ENCODE measurements at regions not wholly inside any gene's neighbourhood (a gene's known extent, or its start where the extent isn't known, plus 50 kb on each side); places are given as distances from the start of the nearest gene placed in this dataset.

GRCh38 chr21:15141261-15141970 is 76.6 kb upstream of the NRIP1 start:
- Histone ChIP-seq H3K4me3 (no peak overlapping the region), H3K36me3 (ENCODE audit: insufficient read depth, low read length) (no peaks in the 10 kb centered on the region), H3K9ac (ENCODE audit: insufficient read length) (no peak overlapping the region), H3K9me3 (ENCODE audit: low read depth, low read length) (no peaks in the 10 kb centered on the region), H3K27ac (no peak overlapping the region)
- TF ChIP-seq FOXP2 (optimal IDR thresholded peaks at IDR 0.05; ENCODE audit: control extremely low read depth, extremely low read length, insufficient read depth) (no peak), POLR2AphosphoS5 (IDR thresholded peaks at IDR 0.05; ENCODE audit: borderline replicate concordance, low read depth, low read length) (no peak), EZH2 (IDR thresholded peaks at IDR 0.05) (no peak)
- DNase-seq (ENCODE audit: low read depth, low spot score): no peak

- no peak for DNase-seq (ENCODE audit: low read depth, low spot score)
- Histone ChIP-seq H3K9ac (ENCODE audit: insufficient read length) (no peak overlapping the region), H3K4me3 (no peak overlapping the region), H3K27ac (no peak overlapping the region), H3K9me3 (ENCODE audit: low read depth, low read length) (no peaks in the 10 kb centered on the region), H3K36me3 (ENCODE audit: insufficient read depth, low read length) (no peaks in the 10 kb centered on the region)
- TF ChIP-seq POLR2AphosphoS5 (IDR thresholded peaks at IDR 0.05; ENCODE audit: borderline replicate concordance, low read depth, low read length) (no peak), FOXP2 (optimal IDR thresholded peaks at IDR 0.05; ENCODE audit: control extremely low read depth, extremely low read length, insufficient read depth) (no peak), EZH2 (IDR thresholded peaks at IDR 0.05) (no peak)
These were observed 79.2 kb upstream of the NRIP1 start for GRCh38 chr21:15144026-15144425.

GRCh38 chr21:15148437-15148836 is 83.6 kb upstream of the NRIP1 start:
- Histone ChIP-seq H3K36me3 (ENCODE audit: insufficient read depth, low read length) (no peaks in the 10 kb centered on the region), H3K9ac (ENCODE audit: insufficient read length) (no peak overlapping the region), H3K9me3 (ENCODE audit: low read depth, low read length) (no peaks in the 10 kb centered on the region), H3K27ac (no peak overlapping the region), H3K4me3 (no peak overlapping the region)
- no peak for DNase-seq (ENCODE audit: low read depth, low spot score)
- TF ChIP-seq EZH2 (IDR thresholded peaks at IDR 0.05): no peak
- TF ChIP-seq POLR2AphosphoS5 (IDR thresholded peaks at IDR 0.05; ENCODE audit: borderline replicate concordance, low read depth, low read length): no peak
- no peak for TF ChIP-seq FOXP2 (optimal IDR thresholded peaks at IDR 0.05; ENCODE audit: control extremely low read depth, extremely low read length, insufficient read depth)

GRCh38 chr21:15149600-15150224 is 84.9 kb upstream of the NRIP1 start:
- H3K9me3 ChIP-seq (ENCODE audit: low read depth, low read length): no peaks in the 10 kb centered on the region
- DNase-seq (ENCODE audit: low read depth, low spot score): no peak
- TF ChIP-seq EZH2 (IDR thresholded peaks at IDR 0.05) (no peak), POLR2AphosphoS5 (IDR thresholded peaks at IDR 0.05; ENCODE audit: borderline replicate concordance, low read depth, low read length) (no peak)
- no peak overlapping the region for H3K27ac ChIP-seq
- no peak overlapping the region for H3K4me3 ChIP-seq
- H3K9ac ChIP-seq (ENCODE audit: insufficient read length): no peak overlapping the region
- no peaks in the 10 kb centered on the region for H3K36me3 ChIP-seq (ENCODE audit: insufficient read depth, low read length)

GRCh38 chr21:15151385-15152103 is 86.7 kb upstream of the NRIP1 start:
- DNase-seq (ENCODE audit: low read depth, low spot score): no peak
- Histone ChIP-seq H3K27ac (no peak overlapping the region), H3K9ac (ENCODE audit: insufficient read length) (no peak overlapping the region), H3K4me3 (no peak overlapping the region), H3K36me3 (ENCODE audit: insufficient read depth, low read length) (no peaks in the 10 kb centered on the region), H3K9me3 (ENCODE audit: low read depth, low read length) (no peaks in the 10 kb centered on the region)
- TF ChIP-seq FOXP2 (optimal IDR thresholded peaks at IDR 0.05; ENCODE audit: control extremely low read depth, extremely low read length, insufficient read depth) (no peak), POLR2AphosphoS5 (IDR thresholded peaks at IDR 0.05; ENCODE audit: borderline replicate concordance, low read depth, low read length) (no peak), EZH2 (IDR thresholded peaks at IDR 0.05) (no peak)

GRCh38 chr21:15152591-15152990 is 87.8 kb upstream of the NRIP1 start:
- Histone ChIP-seq H3K36me3 (ENCODE audit: insufficient read depth, low read length) (no peaks in the 10 kb centered on the region), H3K27ac (no peak overlapping the region), H3K9ac (ENCODE audit: insufficient read length) (no peak overlapping the region), H3K9me3 (ENCODE audit: low read depth, low read length) (no peaks in the 10 kb centered on the region), H3K4me3 (no peak overlapping the region)
- no peak for DNase-seq (ENCODE audit: low read depth, low spot score)
- TF ChIP-seq POLR2AphosphoS5 (IDR thresholded peaks at IDR 0.05; ENCODE audit: borderline replicate concordance, low read depth, low read length) (no peak), EZH2 (IDR thresholded peaks at IDR 0.05) (no peak), FOXP2 (optimal IDR thresholded peaks at IDR 0.05; ENCODE audit: control extremely low read depth, extremely low read length, insufficient read depth) (no peak)

GRCh38 chr21:15159382-15160020 is 94.7 kb upstream of the NRIP1 start:
- Histone ChIP-seq H3K9me3 (ENCODE audit: low read depth, low read length) (no peaks in the 10 kb centered on the region), H3K4me3 (no peak overlapping the region), H3K27ac (no peak overlapping the region), H3K9ac (ENCODE audit: insufficient read length) (no peak overlapping the region), H3K36me3 (ENCODE audit: insufficient read depth, low read length) (no peaks in the 10 kb centered on the region)
- TF ChIP-seq FOXP2 (optimal IDR thresholded peaks at IDR 0.05; ENCODE audit: control extremely low read depth, extremely low read length, insufficient read depth) (no peak), EZH2 (IDR thresholded peaks at IDR 0.05) (no peak), POLR2AphosphoS5 (IDR thresholded peaks at IDR 0.05; ENCODE audit: borderline replicate concordance, low read depth, low read length) (no peak)
- DNase-seq (ENCODE audit: low read depth, low spot score): no peak

- no peaks in the 10 kb centered on the region for H3K36me3 ChIP-seq (ENCODE audit: insufficient read depth, low read length)
- no peak for DNase-seq (ENCODE audit: low read depth, low spot score)
- H3K27ac ChIP-seq: no peak overlapping the region
- H3K9ac ChIP-seq (ENCODE audit: insufficient read length): no peak overlapping the region
- no peaks in the 10 kb centered on the region for H3K9me3 ChIP-seq (ENCODE audit: low read depth, low read length)
- no peak overlapping the region for H3K4me3 ChIP-seq
- no peak for TF ChIP-seq POLR2AphosphoS5 (IDR thresholded peaks at IDR 0.05; ENCODE audit: borderline replicate concordance, low read depth, low read length)
These were observed 95.3 kb upstream of the NRIP1 start for GRCh38 chr21:15160136-15160535.

Data from SK-N-MC (cell line).